LNCAP (cell line): ENCODE measurements at regions not wholly inside any gene's neighbourhood (a gene's known extent, or its start where the extent isn't known, plus 50 kb on each side); places are given as distances from the start of the nearest gene placed in this dataset.

Source experiments
- TF ChIP-seq, protein P1 (sequence below): fragments of 450-650 bp; IDR thresholded peaks from 2 replicates; pipeline ENCODE4 v1.5.1; 2017; ENCODE audit warnings: mild to moderate bottlenecking

- TF ChIP-seq, protein P1, sequence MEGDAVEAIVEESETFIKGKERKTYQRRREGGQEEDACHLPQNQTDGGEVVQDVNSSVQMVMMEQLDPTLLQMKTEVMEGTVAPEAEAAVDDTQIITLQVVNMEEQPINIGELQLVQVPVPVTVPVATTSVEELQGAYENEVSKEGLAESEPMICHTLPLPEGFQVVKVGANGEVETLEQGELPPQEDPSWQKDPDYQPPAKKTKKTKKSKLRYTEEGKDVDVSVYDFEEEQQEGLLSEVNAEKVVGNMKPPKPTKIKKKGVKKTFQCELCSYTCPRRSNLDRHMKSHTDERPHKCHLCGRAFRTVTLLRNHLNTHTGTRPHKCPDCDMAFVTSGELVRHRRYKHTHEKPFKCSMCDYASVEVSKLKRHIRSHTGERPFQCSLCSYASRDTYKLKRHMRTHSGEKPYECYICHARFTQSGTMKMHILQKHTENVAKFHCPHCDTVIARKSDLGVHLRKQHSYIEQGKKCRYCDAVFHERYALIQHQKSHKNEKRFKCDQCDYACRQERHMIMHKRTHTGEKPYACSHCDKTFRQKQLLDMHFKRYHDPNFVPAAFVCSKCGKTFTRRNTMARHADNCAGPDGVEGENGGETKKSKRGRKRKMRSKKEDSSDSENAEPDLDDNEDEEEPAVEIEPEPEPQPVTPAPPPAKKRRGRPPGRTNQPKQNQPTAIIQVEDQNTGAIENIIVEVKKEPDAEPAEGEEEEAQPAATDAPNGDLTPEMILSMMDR: no peak
Measured at GRCh38 chr7:132666774-132667172, 90.5 kb upstream of the PLXNA4 start.

DNA sequence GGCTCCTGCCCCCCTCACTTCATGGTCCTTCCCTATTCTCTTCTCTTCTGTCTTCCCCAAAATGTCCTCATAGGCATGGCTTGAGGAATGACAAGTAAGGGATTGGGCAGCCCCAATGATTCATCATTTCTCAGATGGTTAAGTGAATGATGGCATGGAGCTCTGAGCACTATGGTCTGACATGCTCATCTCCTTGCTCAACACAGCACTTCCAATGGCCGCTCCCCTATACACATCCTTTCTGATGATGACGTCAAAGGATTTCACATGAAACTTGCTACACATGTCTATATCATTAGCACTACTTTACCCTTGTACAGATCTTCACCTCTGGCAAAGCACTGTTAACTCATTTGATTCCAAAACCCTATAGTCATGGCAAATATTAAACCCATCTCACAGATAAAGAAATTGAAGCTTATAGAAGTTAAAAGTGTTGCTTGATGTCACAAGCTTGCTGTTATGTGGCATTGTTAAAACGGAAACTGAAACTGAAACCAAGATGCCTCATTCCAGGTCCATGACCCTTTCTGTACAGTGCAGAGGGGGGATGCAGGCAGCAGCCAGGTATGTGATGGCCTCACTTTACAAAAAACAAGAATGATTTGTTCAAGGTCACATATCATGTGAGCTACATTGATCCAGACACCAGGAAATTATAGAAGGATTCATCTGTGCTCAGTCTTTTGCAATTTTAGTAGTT, 90.0 kb upstream of the PLXNA4 start:
- TF ChIP-seq, protein P1: no peak

- TF ChIP-seq, protein P1: peak; percentile 53
Measured at GRCh38 chr7:132656846-132657776, 80.8 kb upstream of the PLXNA4 start.

DNA sequence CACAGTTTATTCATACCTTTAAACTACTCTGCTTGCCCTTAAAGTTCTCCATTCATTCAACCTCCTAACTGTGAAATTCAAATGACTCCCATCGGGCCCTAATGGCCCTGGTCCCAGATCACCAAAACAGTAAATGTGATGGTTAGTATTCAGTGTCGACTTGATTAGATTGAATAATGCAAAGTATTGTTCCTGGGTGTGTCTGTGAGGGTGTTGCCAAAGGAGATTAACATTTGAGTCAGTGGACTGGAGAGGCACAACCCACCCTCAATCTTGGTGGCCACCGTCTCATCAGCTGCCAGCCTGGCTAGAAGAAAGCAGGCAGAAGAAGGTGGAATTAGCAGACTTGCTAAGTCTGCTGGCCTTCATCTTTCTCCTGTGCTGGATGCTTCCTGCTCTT, 80.1 kb upstream of the PLXNA4 start:
- TF ChIP-seq, protein P1: no peak

DNA sequence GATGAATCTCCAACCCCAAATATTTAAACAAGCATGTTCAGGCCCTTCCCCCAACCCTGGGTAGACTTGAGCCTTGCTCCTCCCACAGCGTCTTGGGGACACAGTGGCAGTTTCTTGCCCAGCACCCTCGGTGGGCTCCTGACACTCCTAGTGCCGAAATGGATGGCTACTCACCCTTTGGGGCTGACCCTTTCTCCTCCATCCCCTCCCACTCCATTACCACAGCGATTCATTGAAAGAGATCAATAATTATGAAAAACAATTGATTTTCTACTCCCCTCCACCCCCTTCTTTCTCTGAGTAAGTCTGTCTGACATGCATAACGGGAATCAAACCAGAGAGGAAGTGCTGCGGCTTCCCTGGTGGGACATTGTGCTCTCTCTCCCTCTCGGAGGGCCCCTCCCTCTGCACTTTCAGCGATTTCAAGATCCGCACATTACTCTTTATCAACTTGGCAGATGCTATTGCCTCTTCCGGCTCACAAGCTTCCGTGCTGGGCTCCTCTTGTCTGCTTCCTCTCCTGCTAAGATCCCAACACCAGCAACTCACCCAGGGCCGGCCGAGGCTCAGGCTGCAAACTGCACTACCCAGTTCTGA, 79.0 kb upstream of the PLXNA4 start:
- TF ChIP-seq, protein P1: no peak

DNA sequence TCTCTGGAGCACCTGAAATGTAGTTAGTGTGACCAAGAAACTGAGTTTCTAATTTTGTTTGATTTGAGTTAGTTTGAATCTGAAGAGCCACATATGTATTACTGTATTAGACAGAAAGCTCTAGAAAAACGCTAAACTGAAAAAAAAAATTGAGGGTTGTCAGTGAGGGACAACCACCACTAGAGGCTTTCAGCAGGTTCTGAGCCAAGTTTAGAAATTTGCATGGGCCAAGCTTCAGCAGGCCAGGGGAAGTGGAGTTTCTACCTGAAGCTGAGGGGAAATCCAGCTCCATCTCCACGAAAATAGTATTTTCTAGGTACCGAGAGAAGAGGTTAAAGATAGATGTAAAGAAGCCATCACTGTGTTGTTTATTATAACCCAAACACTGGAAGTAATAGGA, 77.9 kb upstream of the PLXNA4 start:
- TF ChIP-seq, protein P1: peak; percentile 40; the same call in 1 of the 2 replicates

DNA sequence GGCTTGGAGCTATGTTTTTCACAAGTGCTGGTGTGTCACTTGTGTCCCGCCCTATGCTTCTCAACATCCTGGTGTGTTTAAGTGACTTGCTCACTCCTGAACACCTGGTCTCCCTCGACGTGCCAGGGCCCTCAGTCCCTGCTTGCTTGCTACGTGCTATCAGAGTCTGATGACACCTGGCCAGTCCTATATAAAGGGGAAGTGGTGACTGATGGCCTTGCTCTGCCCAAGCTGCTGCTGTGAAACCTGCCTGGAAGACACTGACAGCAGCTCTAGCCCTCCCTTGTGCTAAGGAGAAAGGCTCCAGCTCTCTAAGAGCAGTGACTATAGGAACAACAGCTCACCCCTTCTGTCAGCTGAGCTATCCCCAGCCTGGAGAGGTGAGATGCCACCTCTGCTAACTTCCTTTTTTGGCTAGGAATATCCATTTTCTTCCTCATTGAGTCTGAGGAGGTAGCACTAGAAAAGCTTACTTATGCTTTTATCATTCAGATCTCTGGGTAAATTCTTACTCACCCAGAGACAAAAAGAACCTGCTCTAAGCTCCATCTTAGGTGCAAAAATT, 77.2 kb upstream of the PLXNA4 start:
- TF ChIP-seq, protein P1: no peak
